H1 (cell line): ENCODE measurements at regions not wholly inside any gene's neighbourhood (a gene's known extent, or its start where the extent isn't known, plus 50 kb on each side); places are given as distances from the start of the nearest gene placed in this dataset.

ENCODE experiments used
- CTCF ChIA-PET: fragments of 300-600 bp; sonication (Branson Sonifier 250); formaldehyde crosslinking; loops from one replicate; lab custom pipeline; 2021; ENCODE audit not compliant: partially characterized antibody; lab: Charles Lee
- POLR2A ChIA-PET: fragments of 300-600 bp; sonication (Branson Sonifier 250); formaldehyde crosslinking; loops from one replicate; lab custom pipeline; 2021; ENCODE audit warnings: inconsistent platforms; ENCODE audit not compliant: partially characterized antibody; lab: Charles Lee
- DNase-seq, 2 experiments: peaks; one replicate each; pipeline versions ENCODE4 v3.0.0 to v3.0.0-alpha.2; 2010 to 2022; ENCODE audit warnings: low spot score in 2 of 2, low read depth in 1 of 2, mixed read lengths in 1 of 2
- FAIRE-seq: peaks from 2 replicates; lab custom pipeline; 2011; peaks lifted over from hg19 to GRCh38; lab: Jason Lieb, UNC
- H2AFZ ChIP-seq: 2 replicates; pipeline ENCODE4 v1.8.1; 2012; ENCODE audit warnings: low read length, inconsistent platforms
- H2AK5ac ChIP-seq: 2 replicates; pipeline ENCODE4 v1.6.1; 2013; ENCODE audit warnings: low read depth, low read length
- H2BK120ac ChIP-seq: replicated peaks from 2 replicates; pipeline ENCODE3; 2013; ENCODE audit warnings: low read depth, low read length, inconsistent platforms
- H2BK12ac ChIP-seq: 2 replicates; pipeline ENCODE4 v1.6.1; 2013; ENCODE audit warnings: low read depth, low read length
- H2BK15ac ChIP-seq: 2 replicates; pipeline ENCODE4 v1.6.1; 2013; ENCODE audit warnings: low read length
- H2BK20ac ChIP-seq: 2 replicates; pipeline ENCODE4 v1.6.1; 2013; ENCODE audit warnings: low read length
- H2BK5ac ChIP-seq: 2 replicates; pipeline ENCODE4 v1.6.1; 2013; ENCODE audit warnings: low read depth, low read length
- H3K14ac ChIP-seq: 2 replicates; pipeline ENCODE4 v1.6.1; 2013; ENCODE audit warnings: inconsistent platforms; ENCODE audit not compliant: insufficient read length
- H3K18ac ChIP-seq: 2 replicates; pipeline ENCODE4 v1.6.1; 2013; ENCODE audit warnings: low read length; ENCODE audit errors: extremely low read depth
- H3K23ac ChIP-seq: 2 replicates; pipeline ENCODE4 v1.6.1; 2013; ENCODE audit warnings: inconsistent platforms; ENCODE audit not compliant: insufficient read length
- H3K23me2 ChIP-seq: 2 replicates; pipeline ENCODE4 v1.6.1; 2013; ENCODE audit warnings: low read depth, low read length
- H3K27ac ChIP-seq: 2 replicates; pipeline ENCODE4 v1.6.1; 2011; ENCODE audit warnings: low read depth, low read length, inconsistent platforms
- H3K27me3 ChIP-seq, 4 experiments: replicated peaks in 1 of 4; 1 replicate in 1 of 4; 2 replicates in 3 of 4; pipeline versions ENCODE4 v1.6.1 to v1.8.1; 2011 to 2013; ENCODE audit warnings: low read length in 3 of 4, mild to moderate bottlenecking in 3 of 4, inconsistent platforms in 2 of 4, mixed read lengths in 2 of 4, moderate library complexity in 1 of 4; ENCODE audit not compliant: control insufficient read depth in 3 of 4, insufficient read depth in 3 of 4; ENCODE audit errors: extremely low read depth in 1 of 4
- H3K36me3 ChIP-seq, 4 experiments: 2 replicates each; pipeline versions ENCODE4 v1.6.1 to v1.8.1; 2011 to 2013; ENCODE audit warnings: mild to moderate bottlenecking in 4 of 4, low read length in 3 of 4, moderate library complexity in 2 of 4, control low read depth in 1 of 4, inconsistent platforms in 1 of 4; ENCODE audit not compliant: insufficient read depth in 4 of 4, control insufficient read depth in 2 of 4
- H3K4ac ChIP-seq: replicated peaks from 2 replicates; pipeline ENCODE3; 2013; ENCODE audit warnings: low read length, low read depth, mixed read lengths, inconsistent platforms; ENCODE audit not compliant: insufficient read length
- H3K4me1 ChIP-seq, 4 experiments: replicated peaks in 1 of 4; 1 replicate in 1 of 4; 2 replicates in 3 of 4; pipeline versions ENCODE4 v1.6.1 to v1.8.1; 2011 to 2013; ENCODE audit warnings: low read length in 3 of 4, inconsistent platforms in 2 of 4, mixed read lengths in 1 of 4; ENCODE audit not compliant: insufficient read depth in 4 of 4, control insufficient read depth in 3 of 4
- H3K4me2 ChIP-seq, 2 experiments: 2 replicates each; pipeline versions ENCODE4 v1.6.1 to v1.8.1; 2011 to 2013; ENCODE audit warnings: low read depth in 2 of 2, low read length in 2 of 2, control low read depth in 1 of 2, inconsistent platforms in 1 of 2, mild to moderate bottlenecking in 1 of 2; ENCODE audit not compliant: insufficient read depth in 1 of 2
- H3K4me3 ChIP-seq, 4 experiments: fragments of 200-600, 300-600 bp in 1 of 4; sonication (generic), shearing (Covaris generic), sonication (Bioruptor Twin) in 1 of 4; 2 replicates each; pipeline versions ENCODE4 v1.5.1 to v1.8.1; 2011 to 2016; ENCODE audit warnings: low read length in 4 of 4, low read depth in 3 of 4, control low read depth in 2 of 4, inconsistent platforms in 2 of 4, mild to moderate bottlenecking in 2 of 4, mixed read lengths in 1 of 4, moderate library complexity in 1 of 4; ENCODE audit not compliant: insufficient read depth in 2 of 4; ENCODE audit errors: extremely low read depth in 1 of 4
- H3K56ac ChIP-seq: replicated peaks from 2 replicates; pipeline ENCODE3; 2013; ENCODE audit warnings: low read depth, mild to moderate bottlenecking, mixed read lengths, low read length, inconsistent platforms; ENCODE audit not compliant: insufficient read length
- H3K79me1 ChIP-seq: 2 replicates; pipeline ENCODE4 v1.6.1; 2013; ENCODE audit warnings: low read depth, low read length, control low read depth
- H3K79me2 ChIP-seq, 2 experiments: 2 replicates each; pipeline versions ENCODE4 v1.6.1 to v1.8.1; 2012 to 2013; ENCODE audit warnings: low read length in 2 of 2, mild to moderate bottlenecking in 2 of 2, inconsistent platforms in 1 of 2; ENCODE audit not compliant: insufficient read depth in 2 of 2, control insufficient read depth in 1 of 2
- H3K9ac ChIP-seq, 4 experiments: replicated peaks in 1 of 4; 1 replicate in 1 of 4; 2 replicates in 3 of 4; pipeline versions ENCODE4 v1.6.1 to v1.8.1; 2011 to 2013; ENCODE audit warnings: low read depth in 3 of 4, low read length in 3 of 4, control low read depth in 2 of 4, mild to moderate bottlenecking in 2 of 4, moderate library complexity in 2 of 4, inconsistent platforms in 1 of 4; ENCODE audit errors: extremely low read depth in 1 of 4
- H3K9me3 ChIP-seq, 2 experiments: 2 replicates each; pipeline versions ENCODE4 v1.6.1 to v1.8.1; 2012 to 2013; ENCODE audit warnings: mild to moderate bottlenecking in 2 of 2, moderate library complexity in 2 of 2, control low read depth in 1 of 2, inconsistent platforms in 1 of 2, low read depth in 1 of 2, low read length in 1 of 2, mixed read lengths in 1 of 2; ENCODE audit not compliant: insufficient read depth in 2 of 2
- H4K20me1 ChIP-seq, 2 experiments: replicated peaks in 1 of 2; 2 replicates each; pipeline versions ENCODE3 to v1.8.1; 2011 to 2013; ENCODE audit warnings: inconsistent platforms in 2 of 2, low read length in 2 of 2, mild to moderate bottlenecking in 1 of 2; ENCODE audit not compliant: insufficient read depth in 2 of 2, control insufficient read depth in 1 of 2
- H4K5ac ChIP-seq: 2 replicates; pipeline ENCODE4 v1.6.1; 2013; ENCODE audit warnings: low read length, low read depth, mixed read lengths, inconsistent platforms; ENCODE audit not compliant: insufficient read length
- H4K8ac ChIP-seq: 2 replicates; pipeline ENCODE4 v1.8.0; 2013; ENCODE audit warnings: mild to moderate bottlenecking, moderate library complexity, low read length, inconsistent platforms; ENCODE audit not compliant: insufficient read depth; ENCODE audit errors: extremely low read depth
- H4K91ac ChIP-seq: replicated peaks from 2 replicates; pipeline ENCODE3; 2013; ENCODE audit warnings: low read length, mixed read lengths, inconsistent platforms; ENCODE audit not compliant: insufficient read length
- BACH1 ChIP-seq: IDR thresholded peaks from 2 replicates; pipeline ENCODE4 v1.6.1; 2012; ENCODE audit warnings: low read length, improper control_type of control experiment
- CBX8 ChIP-seq: fragments of 300-800, 300-1000 bp; sonication (generic); IDR thresholded peaks from 2 replicates; pipeline ENCODE4 v1.7.1; 2016; ENCODE audit warnings: low read depth, low read length, borderline replicate concordance
- CEBPB ChIP-seq: IDR thresholded peaks from 2 replicates; pipeline ENCODE4 v1.6.1; 2012; ENCODE audit warnings: low read depth, low read length
- CHD1 ChIP-seq: IDR thresholded peaks from 2 replicates; pipeline ENCODE4 v1.6.1; 2012; ENCODE audit warnings: low read depth, low read length, improper control_type of control experiment
- GABPA ChIP-seq: IDR thresholded peaks from 2 replicates; pipeline ENCODE4 v1.6.1; 2011; ENCODE audit warnings: mild to moderate bottlenecking, low read length, moderate library complexity, borderline replicate concordance; ENCODE audit not compliant: insufficient read depth
- GTF2F1 ChIP-seq: IDR thresholded peaks from 2 replicates; pipeline ENCODE4 v1.6.1; 2012; ENCODE audit warnings: low read depth, low read length, improper control_type of control experiment, borderline replicate concordance
- HDAC6 ChIP-seq: IDR thresholded peaks from one replicate; pipeline ENCODE4 v1.7.1; 2012; ENCODE audit warnings: low read depth, mild to moderate bottlenecking, inconsistent platforms, low read length, moderate library complexity
- PHF8 ChIP-seq: fragments of 200-600 bp; sonication (generic); conservative IDR thresholded peaks from 2 replicates; pipeline ENCODE4 v1.7.1; 2012; ENCODE audit warnings: low read depth, mild to moderate bottlenecking, inconsistent platforms, low read length, moderate library complexity
- SIX5 ChIP-seq: IDR thresholded peaks from 2 replicates; pipeline ENCODE4 v1.6.1; 2011; ENCODE audit warnings: mild to moderate bottlenecking, low read depth, low read length
- SP1 ChIP-seq: IDR thresholded peaks from 2 replicates; pipeline ENCODE4 v1.6.1; 2011; ENCODE audit warnings: low read depth, low read length
- SUZ12 ChIP-seq: fragments of 200-600 bp; sonication (generic); IDR thresholded peaks from 2 replicates; pipeline ENCODE4 v1.6.1; 2012; ENCODE audit warnings: mild to moderate bottlenecking, inconsistent platforms, low read length, moderate library complexity, mixed read lengths
- USF2 ChIP-seq: IDR thresholded peaks from 2 replicates; pipeline ENCODE4 v1.6.1; 2011; ENCODE audit warnings: low read length, improper control_type of control experiment
- YY1 ChIP-seq: IDR thresholded peaks from 2 replicates; pipeline ENCODE4 v1.6.1; 2011; ENCODE audit warnings: low read depth, mild to moderate bottlenecking, low read length
- WGBS, 2 experiments: shearing (Covaris generic) in 1 of 2; methylation state at CpG; one replicate each; pipeline versions ENCODE4 v1.1.6 to v1.1.7; 2013 to 2015; ENCODE audit warnings: low lambda C conversion rate in 2 of 2, mixed read lengths in 2 of 2, inconsistent platforms in 1 of 2, low coverage in 1 of 2, missing lambda C conversion rate in 1 of 2; ENCODE audit not compliant: insufficient replicate concordance in 2 of 2, insufficient coverage in 1 of 2, insufficient read length in 1 of 2; ENCODE audit errors: extremely low coverage in 1 of 2, missing lambda C conversion rate in 1 of 2; 5-methylcytosine and 5-hydroxymethylcytosine counted together
- TF ChIP-seq, protein P1 (sequence below): IDR thresholded peaks from 2 replicates; pipeline ENCODE4 v1.6.1; 2012; ENCODE audit warnings: inconsistent platforms

DNA sequence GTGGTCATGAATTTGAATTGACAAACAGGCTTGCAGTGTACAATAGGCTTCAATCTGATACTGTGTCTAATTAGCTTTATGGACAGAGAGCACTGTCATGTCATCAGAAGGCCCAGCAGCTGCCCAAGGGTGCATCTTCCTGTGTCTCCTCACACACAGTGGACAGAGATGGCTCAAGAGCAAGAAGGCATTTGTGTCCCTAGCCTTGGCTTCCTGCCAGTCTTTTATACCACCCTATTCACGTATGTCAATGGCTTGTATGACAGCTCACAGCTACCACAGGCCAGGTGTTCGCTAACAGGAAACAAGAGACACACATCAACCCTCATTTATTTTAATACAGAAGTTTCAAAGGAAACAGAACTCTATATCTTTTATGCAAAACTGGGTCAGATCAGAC lies 874.0 kb upstream of the AGA start:
- CTCF ChIA-PET, result interaction anchor here (1.4 kb wide), 1 partner anchor 10 kb away, joined by 4 read pairs; no protein-coding TSS in a partner anchor
- H3K18ac ChIP-seq, result no peak overlapping the region
- no peaks in the 10 kb centered on the region for H3K27me3 ChIP-seq
- H3K23ac ChIP-seq, result no peak overlapping the region
- no peak overlapping the region for H2BK20ac ChIP-seq
- no peak overlapping the region for H2AK5ac ChIP-seq
- H2BK5ac ChIP-seq, result no peak overlapping the region
- WGBS, 2 experiments, result 92% methylated on average over 2 of the region's 2 CpGs; no CpG with 5 or more reads in 1 of the 2 experiments
- no peaks in the 10 kb centered on the region for H4K20me1 ChIP-seq
- H3K9ac ChIP-seq, result no peak overlapping the region
- H3K4me1 ChIP-seq, result no peaks in the 10 kb centered on the region
- H2BK15ac ChIP-seq, result no peak overlapping the region
- H4K91ac ChIP-seq, result no peak overlapping the region
- H4K5ac ChIP-seq, result no peak overlapping the region
- FAIRE-seq, result no peak
- no peaks in the 10 kb centered on the region for H3K79me2 ChIP-seq
- H3K14ac ChIP-seq, result no peak overlapping the region
- no peak for DNase-seq
- POLR2A ChIA-PET, result no interaction called here
- H3K27ac ChIP-seq, result no peak overlapping the region
- no peak overlapping the region for H2BK120ac ChIP-seq
- no peaks in the 10 kb centered on the region for H3K9me3 ChIP-seq
- no peak overlapping the region for H4K8ac ChIP-seq
- no peak overlapping the region for H3K4me2 ChIP-seq
- no peak overlapping the region for H2BK12ac ChIP-seq
- no peak overlapping the region for H3K4ac ChIP-seq
- H3K79me1 ChIP-seq, result no peaks in the 10 kb centered on the region
- H3K36me3 ChIP-seq, result no peaks in the 10 kb centered on the region
- no peak overlapping the region for H2AFZ ChIP-seq
- no peaks in the 10 kb centered on the region for H3K23me2 ChIP-seq
- H3K56ac ChIP-seq, result no peak overlapping the region
- no peak overlapping the region for H3K4me3 ChIP-seq
- TF ChIP-seq SUZ12 (no peak), HDAC6 (no peak), GABPA (no peak), SP1 (no peak), USF2 (no peak), SIX5 (no peak), GTF2F1 (no peak), BACH1 (no peak), CBX8 (no peak), CEBPB (no peak), PHF8 (no peak), CHD1 (no peak), YY1 (no peak)
- TF ChIP-seq, protein P1, sequence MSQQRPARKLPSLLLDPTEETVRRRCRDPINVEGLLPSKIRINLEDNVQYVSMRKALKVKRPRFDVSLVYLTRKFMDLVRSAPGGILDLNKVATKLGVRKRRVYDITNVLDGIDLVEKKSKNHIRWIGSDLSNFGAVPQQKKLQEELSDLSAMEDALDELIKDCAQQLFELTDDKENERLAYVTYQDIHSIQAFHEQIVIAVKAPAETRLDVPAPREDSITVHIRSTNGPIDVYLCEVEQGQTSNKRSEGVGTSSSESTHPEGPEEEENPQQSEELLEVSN, result no peak
